Adrenal gland (tissue), 9 donors: ENCODE measurements at regions not wholly inside any gene's neighbourhood (a gene's known extent, or its start where the extent isn't known, plus 50 kb on each side); places are given as distances from the start of the nearest gene placed in this dataset.

ENCODE experiments used
- DNase-seq, 7 donors: peaks; one replicate each; pipeline ENCODE4 v3.0.0-alpha.2; 2019 to 2020
- H3K27ac ChIP-seq, 5 donors: fragments of 200-600 bp; sonication (generic) in 4 of 5; 1 replicate in 3 of 5; 2 replicates in 2 of 5; pipeline versions ENCODE4 v1.5.1 to v1.8.0; 2016 to 2020; ENCODE audit warnings: mild to moderate bottlenecking in 1 of 5
- H3K27me3 ChIP-seq: fragments of 200-600 bp; 2 replicates; pipeline ENCODE4 v1.8.0; 2021
- H3K36me3 ChIP-seq, 2 donors: fragments of 200-600 bp; replicated peaks in 1 of 2; 1 replicate in 1 of 2; 2 replicates in 1 of 2; pipeline versions ENCODE4 v1.5.1 to v1.8.0; 2018 to 2022
- H3K4me1 ChIP-seq, 2 donors: fragments of 200-600 bp; replicated peaks in 1 of 2; 1 replicate in 1 of 2; 2 replicates in 1 of 2; pipeline versions ENCODE4 v1.5.1 to v1.8.0; 2018 to 2021
- H3K4me3 ChIP-seq, 4 donors: fragments of 200-600 bp; sonication (generic) in 3 of 4; one replicate each; pipeline ENCODE4 v1.5.1; 2016 to 2018
- H3K9me3 ChIP-seq, 3 donors: fragments of 200-600 bp; sonication (generic) in 1 of 3; replicated peaks in 1 of 3; 1 replicate in 2 of 3; 2 replicates in 1 of 3; pipeline versions ENCODE4 v1.5.1 to v1.8.0; 2016 to 2021
- CTCF ChIP-seq, 6 experiments: fragments of 450-650 bp in 4 of 6; fragments of 200-600 bp in 2 of 6; sonication (generic) in 1 of 6; IDR thresholded peaks; 1 replicate in 5 of 6; 2 replicates in 1 of 6; pipeline versions ENCODE4 v1.5.1 to v1.8.0; 2016 to 2021; ENCODE audit warnings: antibody characterized with exemption in 6 of 6, mild to moderate bottlenecking in 2 of 6, moderate library complexity in 1 of 6
- POLR2A ChIP-seq, 2 donors: fragments of 450-650 bp; IDR thresholded peaks; one replicate each; pipeline ENCODE4 v1.6.1; 2017; ENCODE audit warnings: antibody characterized with exemption in 2 of 2, mild to moderate bottlenecking in 2 of 2, moderate library complexity in 1 of 2
- WGBS, 4 donors: extraction: QIAGEN DNeasy Blood & Tissue Kit in 2 of 4; methylation state at CpG; one replicate each; pipeline versions ENCODE4 v1.1.5 to v1.1.7; 2013 to 2017; 5-methylcytosine and 5-hydroxymethylcytosine counted together
- intact Hi-C, 2 donors: fragments of 100-400 bp; cut with DNase I; formaldehyde crosslinking; loops; one replicate each; pipeline versions ENCODE4 v1.14.1 to v1.15.0; 2022 to 2023
- donor health status: healthy with polysubstance abuse.
- donor health status: Bipolar disorder and iron deficiency.
- donor health status: DM: yes; HTN: yes; CAD: no.
- donor health status: DM: no; HTN: no; CAD: no.
- donor health status: DM: no; HTN: no; CAD: no.

GRCh38 chr2:176826356-176826755, 386.2 kb upstream of the HNRNPA3 start:
- no peaks in the 10 kb centered on the region for H3K27me3 ChIP-seq
- H3K9me3 ChIP-seq, result no peaks in the 10 kb centered on the region
- H3K4me3 ChIP-seq, result no peak overlapping the region
- 86 to 94% (median 90%) methylated on average over 2 of the region's 2 CpGs for WGBS, 4 donors
- TF ChIP-seq CTCF (IDR thresholded peaks at IDR 0.05) (no peak), POLR2A (IDR thresholded peaks at IDR 0.05) (no peak)
- intact Hi-C loops, result no loop called here
- no peaks in the 10 kb centered on the region for H3K4me1 ChIP-seq
- no peak overlapping the region for H3K27ac ChIP-seq
- no peaks in the 10 kb centered on the region for H3K36me3 ChIP-seq
- DNase-seq, result no peak

- no peaks in the 10 kb centered on the region for H3K36me3 ChIP-seq
Observed at GRCh38 chr2:176826984-176827668, 385.5 kb upstream of the HNRNPA3 start.

GRCh38 chr2:176830362-176830761, 382.2 kb upstream of the HNRNPA3 start:
- TF ChIP-seq CTCF (IDR thresholded peaks at IDR 0.05), result no peak
- no peak for TF ChIP-seq POLR2A (IDR thresholded peaks at IDR 0.05)
- Histone ChIP-seq H3K27me3 (no peaks in the 10 kb centered on the region), H3K9me3 (peaks cover 0 to 3% (median 0%) of the 10 kb centered on the region in 3 donors), H3K36me3 (no peaks in the 10 kb centered on the region), H3K4me3 (no peak overlapping the region), H3K4me1 (no peaks in the 10 kb centered on the region), H3K27ac (no peak overlapping the region)
- WGBS, 4 donors, result 63 to 73% (median 66%) methylated on average over 3 of the region's 3 CpGs
- DNase-seq, result no peak
- intact Hi-C loops, result no loop called here

More at GRCh38 chr2:176826984-176827668, 385.5 kb upstream of the HNRNPA3 start:
- DNase-seq, result no peak
- H3K4me1 ChIP-seq, result no peaks in the 10 kb centered on the region
- H3K27ac ChIP-seq, result no peak overlapping the region
- H3K27me3 ChIP-seq, result no peaks in the 10 kb centered on the region
- 90 to 100% (median 91%) methylated on average over 9 of the region's 9 CpGs for WGBS, 4 donors
- no peak overlapping the region for H3K4me3 ChIP-seq
- TF ChIP-seq CTCF (IDR thresholded peaks at IDR 0.05), result no peak
- no peak for TF ChIP-seq POLR2A (IDR thresholded peaks at IDR 0.05)
- H3K9me3 ChIP-seq, result no peaks in the 10 kb centered on the region
- intact Hi-C loops, result no loop called here

DNA sequence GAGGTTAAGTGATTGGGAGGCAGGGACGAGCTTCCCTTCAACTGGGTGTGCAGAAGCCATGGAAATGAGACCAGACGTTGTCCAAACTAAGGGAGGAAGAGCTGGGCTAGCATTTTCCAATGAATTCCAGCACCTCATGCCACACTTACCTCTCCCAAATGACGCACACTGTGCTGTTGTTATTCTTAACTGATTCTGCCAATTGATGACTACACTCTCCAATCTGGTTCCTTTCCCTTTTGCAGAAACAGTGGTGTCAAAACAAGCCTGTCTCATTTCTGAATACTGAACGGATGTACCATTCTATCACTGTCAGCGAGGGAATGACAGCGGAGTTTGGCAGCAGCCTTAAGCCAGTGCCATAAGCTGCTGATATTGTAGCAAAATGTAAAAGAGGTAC, 380.5 kb upstream of the HNRNPA3 start:
- Histone ChIP-seq H3K27me3 (no peaks in the 10 kb centered on the region), H3K9me3 (peaks cover 0 to 3% (median 0%) of the 10 kb centered on the region in 3 donors), H3K4me3 (no peak overlapping the region), H3K36me3 (no peaks in the 10 kb centered on the region), H3K27ac (no peak overlapping the region), H3K4me1 (no peaks in the 10 kb centered on the region)
- 83 to 95% (median 90%) methylated on average over 6 of the region's 6 CpGs for WGBS, 4 donors
- intact Hi-C loops, result no loop called here
- TF ChIP-seq CTCF (IDR thresholded peaks at IDR 0.05) (no peak), POLR2A (IDR thresholded peaks at IDR 0.05) (no peak)
- no peak for DNase-seq
